OCI-LY1 (cell line): ENCODE measurements at regions not wholly inside any gene's neighbourhood (a gene's known extent, or its start where the extent isn't known, plus 50 kb on each side); places are given as distances from the start of the nearest gene placed in this dataset.

Experiments
- CTCF ChIP-seq: fragments of 200-600 bp; sonication (generic), shearing (Covaris generic); IDR thresholded peaks from 2 replicates; pipeline ENCODE4 v1.5.1; 2017; ENCODE audit warnings: mild to moderate bottlenecking, antibody characterized with exemption, low read length, moderate library complexity, mixed read lengths
- EZH2 ChIP-seq: fragments of 200-600 bp; sonication (generic), shearing (Covaris generic); IDR thresholded peaks from 2 replicates; pipeline ENCODE4 v1.8.0; 2017; ENCODE audit warnings: borderline replicate concordance, mixed run types, mild to moderate bottlenecking, antibody characterized with exemption, low read length, moderate library complexity, mixed read lengths

DNA sequence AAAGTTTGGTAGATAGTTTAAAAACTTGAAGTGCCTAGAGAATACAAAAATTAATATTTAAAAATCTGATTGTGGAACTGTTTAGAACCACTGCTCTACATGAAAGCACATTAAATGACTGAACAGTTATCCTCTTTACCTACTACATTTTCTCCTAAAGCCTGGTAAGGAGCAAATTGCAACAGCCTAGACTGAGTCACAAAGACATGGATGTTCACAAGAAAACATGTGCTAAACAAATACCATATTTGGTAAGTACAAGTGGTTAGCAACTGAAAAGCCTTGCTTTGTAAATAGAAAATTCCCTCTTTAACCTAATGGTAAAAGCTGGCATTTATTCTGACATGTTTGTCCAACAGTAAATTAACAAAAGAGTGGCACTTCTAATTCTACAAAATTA is 203.1 kb downstream of the FBXO8 start:
- TF ChIP-seq CTCF (no peak), EZH2 (no peak)
